Osteocyte (in vitro differentiated cells): ENCODE measurements at regions not wholly inside any gene's neighbourhood (a gene's known extent, or its start where the extent isn't known, plus 50 kb on each side); places are given as distances from the start of the nearest gene placed in this dataset.

Source experiments
- DNase-seq: peaks from one replicate; pipeline ENCODE4 v3.0.0; 2021; ENCODE audit warnings: mixed read lengths; ENCODE audit not compliant: unreplicated experiment; ENCODE audit errors: extremely low spot score
- H3K27ac Mint-ChIP-seq: one replicate; pipeline ENCODE4 v1.8.0; 2021; ENCODE audit warnings: mild to moderate bottlenecking, mixed read lengths; ENCODE audit not compliant: unreplicated experiment
- H3K27me3 Mint-ChIP-seq: one replicate; pipeline ENCODE4 v1.8.0; 2021; ENCODE audit warnings: mixed read lengths; ENCODE audit not compliant: unreplicated experiment
- H3K36me3 Mint-ChIP-seq: one replicate; pipeline ENCODE4 v1.8.0; 2021; ENCODE audit warnings: mixed read lengths; ENCODE audit not compliant: unreplicated experiment
- H3K4me1 Mint-ChIP-seq: one replicate; pipeline ENCODE4 v1.8.0; 2021; ENCODE audit warnings: mixed read lengths; ENCODE audit not compliant: unreplicated experiment
- H3K4me3 Mint-ChIP-seq: one replicate; pipeline ENCODE4 v1.8.0; 2021; ENCODE audit warnings: mild to moderate bottlenecking, moderate library complexity, mixed read lengths; ENCODE audit not compliant: unreplicated experiment
- H3K9me3 Mint-ChIP-seq: one replicate; pipeline ENCODE4 v1.8.0; 2021; ENCODE audit warnings: mixed read lengths; ENCODE audit not compliant: unreplicated experiment
- TF ChIP-seq, protein P1 (sequence below): fragments of 200-600 bp; sonication (generic); IDR thresholded peaks from 2 replicates; pipeline ENCODE4 v1.5.0; 2021; ENCODE audit warnings: antibody characterized with exemption, mild to moderate bottlenecking, moderate library complexity

- Mint-ChIP-seq H3K27ac (no peak overlapping the region), H3K4me1 (peaks cover 17% of the 10 kb centered on the region), H3K9me3 (no peaks in the 10 kb centered on the region), H3K4me3 (no peak overlapping the region), H3K27me3 (no peaks in the 10 kb centered on the region), H3K36me3 (no peaks in the 10 kb centered on the region)
- TF ChIP-seq, protein P1, sequence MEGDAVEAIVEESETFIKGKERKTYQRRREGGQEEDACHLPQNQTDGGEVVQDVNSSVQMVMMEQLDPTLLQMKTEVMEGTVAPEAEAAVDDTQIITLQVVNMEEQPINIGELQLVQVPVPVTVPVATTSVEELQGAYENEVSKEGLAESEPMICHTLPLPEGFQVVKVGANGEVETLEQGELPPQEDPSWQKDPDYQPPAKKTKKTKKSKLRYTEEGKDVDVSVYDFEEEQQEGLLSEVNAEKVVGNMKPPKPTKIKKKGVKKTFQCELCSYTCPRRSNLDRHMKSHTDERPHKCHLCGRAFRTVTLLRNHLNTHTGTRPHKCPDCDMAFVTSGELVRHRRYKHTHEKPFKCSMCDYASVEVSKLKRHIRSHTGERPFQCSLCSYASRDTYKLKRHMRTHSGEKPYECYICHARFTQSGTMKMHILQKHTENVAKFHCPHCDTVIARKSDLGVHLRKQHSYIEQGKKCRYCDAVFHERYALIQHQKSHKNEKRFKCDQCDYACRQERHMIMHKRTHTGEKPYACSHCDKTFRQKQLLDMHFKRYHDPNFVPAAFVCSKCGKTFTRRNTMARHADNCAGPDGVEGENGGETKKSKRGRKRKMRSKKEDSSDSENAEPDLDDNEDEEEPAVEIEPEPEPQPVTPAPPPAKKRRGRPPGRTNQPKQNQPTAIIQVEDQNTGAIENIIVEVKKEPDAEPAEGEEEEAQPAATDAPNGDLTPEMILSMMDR: no peak
- DNase-seq: no peak
Observed at GRCh38 chr22:25364736-25365241, 145.3 kb downstream of the CRYBB2 start.

DNA sequence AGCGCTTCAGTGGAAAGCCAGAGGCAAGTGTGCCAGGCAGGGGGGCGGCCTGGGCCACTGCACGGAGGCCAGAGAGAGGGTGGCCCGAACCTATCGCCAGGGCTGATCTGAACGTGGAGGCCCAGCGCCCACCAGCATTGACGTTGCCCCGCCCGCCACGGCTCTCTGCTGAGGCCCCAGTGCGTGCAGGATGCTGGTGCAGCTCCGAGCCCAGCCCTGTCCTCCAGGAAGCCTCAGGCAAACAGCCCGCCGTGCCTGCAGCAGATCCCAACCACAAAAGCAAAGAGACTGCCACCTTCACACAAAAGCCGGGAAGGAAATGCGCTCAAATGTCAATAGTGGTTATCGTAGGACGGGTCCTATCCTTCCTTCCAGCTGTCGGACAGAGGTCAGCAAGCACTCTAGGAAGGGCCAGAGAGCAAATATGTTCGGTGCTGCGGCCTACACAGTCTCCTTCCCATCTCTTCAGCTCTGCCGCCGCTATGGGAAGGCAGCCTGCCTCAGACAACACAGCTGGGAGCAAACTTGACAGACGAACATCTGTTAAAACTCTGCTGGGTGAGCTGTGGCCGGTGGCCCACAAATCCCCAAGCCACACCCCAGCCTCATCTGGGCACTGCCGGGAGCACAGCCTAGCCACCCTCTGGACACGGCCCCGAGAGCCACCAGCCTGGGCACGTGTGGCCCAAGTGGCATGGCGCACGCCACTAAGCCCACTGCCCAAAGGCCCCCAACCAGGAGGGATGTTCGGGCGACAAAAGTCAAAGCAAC is 146.2 kb downstream of the CRYBB2 start:
- H3K36me3 Mint-ChIP-seq: no peaks in the 10 kb centered on the region
- no peaks in the 10 kb centered on the region for H3K27me3 Mint-ChIP-seq
- TF ChIP-seq, protein P1: no peak
- no peak for DNase-seq
- no peak overlapping the region for H3K4me3 Mint-ChIP-seq
- no peak overlapping the region for H3K27ac Mint-ChIP-seq
- H3K9me3 Mint-ChIP-seq: no peaks in the 10 kb centered on the region
- peaks cover 17% of the 10 kb centered on the region for H3K4me1 Mint-ChIP-seq

DNA sequence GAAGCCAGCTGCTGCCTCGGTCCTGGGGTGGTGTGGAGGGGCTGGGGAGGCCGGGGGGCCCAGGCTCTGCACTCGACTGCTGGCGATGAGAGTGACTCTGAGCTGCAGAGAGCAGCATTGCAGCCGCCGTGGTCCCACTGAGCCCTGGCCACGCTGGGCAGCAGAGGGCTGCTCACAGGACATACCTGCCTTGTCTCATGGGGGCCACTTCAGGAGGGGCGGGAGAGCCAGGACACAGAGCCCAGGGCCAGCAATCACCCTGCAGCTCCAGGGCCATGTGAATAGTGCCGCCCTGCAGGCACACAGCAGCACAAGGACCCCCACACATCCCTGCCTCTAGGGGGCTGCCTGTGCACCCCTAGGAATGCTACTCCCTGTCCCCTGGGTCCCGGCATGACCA is 147.0 kb downstream of the CRYBB2 start:
- Mint-ChIP-seq H3K27ac (no peak overlapping the region), H3K4me3 (no peak overlapping the region)
- no peak for DNase-seq

GRCh38 chr22:25366876-25367466 is 147.5 kb downstream of the CRYBB2 start:
- H3K9me3 Mint-ChIP-seq: no peaks in the 10 kb centered on the region
- peaks cover 17% of the 10 kb centered on the region for H3K4me1 Mint-ChIP-seq
- no peak for DNase-seq
- no peak overlapping the region for H3K27ac Mint-ChIP-seq
- no peaks in the 10 kb centered on the region for H3K27me3 Mint-ChIP-seq
- peaks cover under 1% of the 10 kb centered on the region for H3K36me3 Mint-ChIP-seq
- TF ChIP-seq, protein P1: no peak
- no peak overlapping the region for H3K4me3 Mint-ChIP-seq

More for the DNA sequence above, 147.0 kb downstream of the CRYBB2 start:
- Mint-ChIP-seq H3K36me3 (no peaks in the 10 kb centered on the region), H3K27me3 (no peaks in the 10 kb centered on the region), H3K4me1 (peaks cover 17% of the 10 kb centered on the region), H3K9me3 (no peaks in the 10 kb centered on the region)
- TF ChIP-seq, protein P1: no peak

DNA sequence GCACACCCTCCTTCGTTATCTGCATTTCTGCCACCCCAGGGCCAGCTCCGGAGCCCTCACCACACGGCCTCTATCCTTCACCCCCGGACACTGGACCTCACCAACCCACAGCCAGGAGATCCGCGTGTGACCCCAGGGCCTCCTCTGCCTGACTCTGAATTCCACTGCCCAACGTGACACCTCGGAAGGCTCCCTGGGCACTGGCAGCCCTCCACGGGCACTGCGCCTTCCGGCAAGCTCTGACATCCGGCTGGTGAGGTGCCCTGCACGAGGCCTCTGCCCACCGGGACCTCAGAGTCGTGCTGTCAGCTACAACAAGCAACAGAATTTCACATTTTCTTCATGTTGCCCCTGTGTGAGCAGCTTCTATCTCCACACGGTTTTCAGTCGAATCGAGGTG is 148.3 kb downstream of the CRYBB2 start:
- peaks cover 1% of the 10 kb centered on the region for H3K36me3 Mint-ChIP-seq
- DNase-seq: no peak
- H3K27me3 Mint-ChIP-seq: no peaks in the 10 kb centered on the region
- H3K9me3 Mint-ChIP-seq: no peaks in the 10 kb centered on the region
- TF ChIP-seq, protein P1: no peak
- peaks cover 17% of the 10 kb centered on the region for H3K4me1 Mint-ChIP-seq
- H3K27ac Mint-ChIP-seq: no peak overlapping the region
- H3K4me3 Mint-ChIP-seq: no peak overlapping the region
